ENCODE measurements at regions not wholly inside any gene's neighbourhood (a gene's known extent, or its start where the extent isn't known, plus 50 kb on each side); places are given as distances from the start of the nearest gene placed in this dataset.

DNA sequence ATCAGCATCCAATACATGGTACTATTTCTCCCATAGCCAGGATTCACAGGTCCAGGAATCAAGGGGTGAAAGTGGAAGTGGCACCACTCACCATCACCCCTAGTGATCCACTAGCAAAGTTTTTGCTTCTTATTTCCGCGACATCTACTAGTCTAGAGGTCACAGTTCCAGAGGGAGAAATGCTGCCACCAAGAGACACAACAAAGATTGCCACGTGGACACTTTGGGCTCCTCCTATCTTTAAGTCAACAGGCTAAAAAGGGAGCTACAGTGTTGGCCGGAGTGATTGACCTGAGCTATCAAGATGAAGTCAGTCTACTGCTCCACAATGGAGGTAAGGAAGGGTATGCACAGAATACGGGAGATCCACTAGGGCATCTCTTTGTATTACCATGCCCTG lies 178.2 kb downstream of the AKR1D1 start:
- DNase-seq = no peak
- intact Hi-C loops (cut with DNase I) = no loop called here
- TF ChIP-seq CTCF (IDR thresholded peaks at IDR 0.05) (no peak), POLR2A (IDR thresholded peaks at IDR 0.05) (no peak)
- 64 to 95% methylated on average over 3 to 4 of the region's 5 CpGs for WGBS, 2 donors
- no peaks in the 10 kb centered on the region for H3K36me3 ChIP-seq
- H3K4me1 ChIP-seq = peaks cover 0 to 17% (median 0%) of the 10 kb centered on the region in 3 donors
- peak overlapping the region in 1 of 4 donors; percentile 26 for H3K27ac ChIP-seq
- H3K9me3 ChIP-seq = peaks cover 0 to 4% (median 0%) of the 10 kb centered on the region in 3 donors
- no peak overlapping the region for H3K4me3 ChIP-seq
- H3K27me3 ChIP-seq = no peaks in the 10 kb centered on the region

GRCh38 chr7:138257459-138258196 lies 181.4 kb downstream of the AKR1D1 start:
- intact Hi-C loops (cut with DNase I) = no loop called here
- H3K4me1 ChIP-seq = peaks cover 0 to 12% (median 0%) of the 10 kb centered on the region in 3 donors
- no peaks in the 10 kb centered on the region for H3K36me3 ChIP-seq
- TF ChIP-seq POLR2A (IDR thresholded peaks at IDR 0.05) (no peak), CTCF (IDR thresholded peaks at IDR 0.05) (no peak)
- WGBS, 2 donors = 44 to 45% methylated on average over 10 of the region's 10 CpGs
- H3K9me3 ChIP-seq = peaks cover 0 to 4% (median 0%) of the 10 kb centered on the region in 3 donors
- H3K27me3 ChIP-seq = no peaks in the 10 kb centered on the region
- peak overlapping the region in 1 of 4 donors; percentile 22 for H3K27ac ChIP-seq
- no peak for DNase-seq
- H3K4me3 ChIP-seq = no peak overlapping the region

- Histone ChIP-seq H3K36me3 (no peaks in the 10 kb centered on the region), H3K4me1 (peaks cover 0 to 10% (median 0%) of the 10 kb centered on the region in 3 donors), H3K27me3 (no peaks in the 10 kb centered on the region), H3K9me3 (peaks cover 0 to 4% (median 0%) of the 10 kb centered on the region in 3 donors), H3K4me3 (no peak overlapping the region), H3K27ac (peak overlapping the region in 1 of 4 donors; percentile 22)
- no peak for TF ChIP-seq CTCF (IDR thresholded peaks at IDR 0.05)
- no peak for TF ChIP-seq POLR2A (IDR thresholded peaks at IDR 0.05)
- 53 to 70% methylated on average over 3 of the region's 3 CpGs for WGBS, 2 donors
- no peak for DNase-seq
- intact Hi-C loops (cut with DNase I) = no loop called here
These were observed 181.9 kb downstream of the AKR1D1 start for GRCh38 chr7:138258197-138258559.

DNA sequence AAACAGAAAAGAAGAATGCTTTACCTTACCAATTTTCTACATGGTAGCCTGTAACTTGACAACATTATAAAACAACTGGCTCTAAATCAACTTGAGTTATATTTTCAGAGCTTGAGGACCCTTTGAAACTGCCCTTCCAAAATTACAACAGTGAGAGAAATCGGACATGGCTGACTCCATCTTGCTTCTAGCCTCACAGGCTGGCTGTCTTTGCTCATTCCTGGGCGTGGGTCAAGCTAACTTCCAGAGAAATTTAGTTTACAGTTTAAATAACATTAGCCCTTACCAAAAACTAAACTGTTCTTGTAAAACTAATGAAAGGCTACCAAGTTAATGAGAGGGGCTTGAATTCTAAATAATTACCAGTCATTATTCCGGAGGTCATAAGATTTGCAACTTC lies 183.4 kb downstream of the AKR1D1 start:
- no peak for TF ChIP-seq POLR2A (IDR thresholded peaks at IDR 0.05)
- no peak for TF ChIP-seq CTCF (IDR thresholded peaks at IDR 0.05)
- WGBS, 2 donors = 61 to 66% methylated on average over 3 of the region's 3 CpGs
- no peak for DNase-seq
- Histone ChIP-seq H3K9me3 (peaks cover 0 to 1% (median 0%) of the 10 kb centered on the region in 3 donors), H3K4me3 (no peak overlapping the region), H3K36me3 (no peaks in the 10 kb centered on the region), H3K27ac (no peak overlapping the region), H3K4me1 (peaks cover 0 to 5% (median 0%) of the 10 kb centered on the region in 3 donors), H3K27me3 (no peaks in the 10 kb centered on the region)
- intact Hi-C loops (cut with DNase I) = no loop called here

GRCh38 chr7:138267934-138268333 lies 191.7 kb downstream of the AKR1D1 start:
- H3K4me1 ChIP-seq = no peaks in the 10 kb centered on the region
- no peak for DNase-seq
- H3K27me3 ChIP-seq = no peaks in the 10 kb centered on the region
- no peak overlapping the region for H3K27ac ChIP-seq
- H3K36me3 ChIP-seq = no peaks in the 10 kb centered on the region
- intact Hi-C loops (cut with DNase I) = no loop called here
- WGBS, 2 donors = 90 to 100% methylated on average over 1 to 2 of the region's 6 CpGs
- H3K4me3 ChIP-seq = no peak overlapping the region
- TF ChIP-seq CTCF (IDR thresholded peaks at IDR 0.05) (no peak), POLR2A (IDR thresholded peaks at IDR 0.05) (no peak)
- peaks cover 0 to 4% (median 0%) of the 10 kb centered on the region in 3 donors for H3K9me3 ChIP-seq

Measured in esophagus squamous epithelium (tissue), 5 donors.